ENCODE measurements at regions not wholly inside any gene's neighbourhood (a gene's known extent, or its start where the extent isn't known, plus 50 kb on each side); places are given as distances from the start of the nearest gene placed in this dataset.
A peak's percentile ranks its signal among the peaks of the same experiment; 100 is the strongest.

DNA sequence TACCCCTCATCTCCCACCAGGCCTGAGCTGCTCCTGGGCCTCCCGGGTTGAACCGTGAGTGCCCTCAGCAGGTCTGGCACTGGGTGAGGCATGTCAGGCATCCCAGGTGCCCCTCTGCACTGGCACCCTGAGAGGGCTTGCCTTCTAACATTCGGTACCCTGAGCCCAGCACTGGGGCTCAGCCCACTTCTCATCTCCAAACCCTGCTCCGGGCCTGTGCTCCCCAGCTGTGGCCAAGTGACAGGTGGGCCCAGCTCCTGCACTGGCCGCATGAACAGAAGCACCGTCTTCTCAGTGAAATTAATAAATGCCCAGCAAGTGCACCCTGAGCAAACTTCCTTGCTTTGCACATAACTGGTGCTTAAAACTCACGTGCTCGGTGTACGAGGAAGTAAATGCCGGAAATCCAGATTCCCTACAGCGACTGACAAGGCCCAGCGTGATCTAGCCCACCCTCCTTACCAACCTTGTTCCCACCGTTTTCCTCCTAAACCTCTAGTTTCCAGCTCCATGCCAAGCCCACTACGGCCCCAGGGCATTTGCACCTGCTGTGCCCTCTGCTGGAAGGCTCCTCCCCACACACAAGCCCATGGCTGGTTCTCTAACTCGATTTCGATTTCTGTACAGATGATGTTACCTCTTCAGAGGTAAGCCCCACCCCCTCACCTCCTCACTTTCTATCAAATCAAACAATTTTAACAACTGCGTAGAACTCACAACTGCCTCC is 115.2 kb upstream of the NCOR2 start:
- Histone ChIP-seq H4K20me1 (ENCODE audit: control insufficient read depth, extremely low read depth, insufficient read depth, low read length) (no peaks in the 10 kb centered on the region), H3K4me1 (ENCODE audit: control insufficient read depth, extremely low read depth, insufficient read depth, low read length) (peaks cover 58% of the 10 kb centered on the region), H3K27ac (ENCODE audit: control insufficient read depth, insufficient read depth, low read length) (peak overlapping the region; percentile 62), H3K36me3 (ENCODE audit: control insufficient read depth in 2 of 2, extremely low read depth in 1 of 2, insufficient read depth in 2 of 2, low read length in 2 of 2) (no peaks in the 10 kb centered on the region), H3K4me2 (ENCODE audit: control insufficient read depth, extremely low read depth, insufficient read depth, low read depth, low read length) (peak overlapping the region; percentile 70), H3K4me3 (ENCODE audit: control insufficient read depth in 2 of 3, extremely low read depth in 1 of 3, insufficient read depth in 2 of 3, low read depth in 1 of 3, low read length in 3 of 3) (no peak overlapping the region), H3K9ac (ENCODE audit: control insufficient read depth, extremely low read depth, insufficient read depth, low read length) (peak overlapping the region; percentile 68), H3K9me1 (ENCODE audit: control insufficient read depth, extremely low read depth, insufficient read depth, low read length) (no peaks in the 10 kb centered on the region), H3K27me3 (ENCODE audit: control insufficient read depth, extremely low read depth, insufficient read depth, low read length) (no peaks in the 10 kb centered on the region), H3K9me3 (ENCODE audit: control insufficient read depth, low read depth, low read length) (no peaks in the 10 kb centered on the region), H3K79me2 (ENCODE audit: control insufficient read depth, insufficient read depth, low read length) (no peaks in the 10 kb centered on the region), H2AFZ (ENCODE audit: control insufficient read depth, low read length) (no peak overlapping the region)
- FAIRE-seq (no peak), DNase-seq (ENCODE audit: low read depth, low spot score) (no peak)
- TF ChIP-seq EZH2 (IDR thresholded peaks at IDR 0.05; ENCODE audit: low read length): no peak
- TF ChIP-seq, protein P1, sequence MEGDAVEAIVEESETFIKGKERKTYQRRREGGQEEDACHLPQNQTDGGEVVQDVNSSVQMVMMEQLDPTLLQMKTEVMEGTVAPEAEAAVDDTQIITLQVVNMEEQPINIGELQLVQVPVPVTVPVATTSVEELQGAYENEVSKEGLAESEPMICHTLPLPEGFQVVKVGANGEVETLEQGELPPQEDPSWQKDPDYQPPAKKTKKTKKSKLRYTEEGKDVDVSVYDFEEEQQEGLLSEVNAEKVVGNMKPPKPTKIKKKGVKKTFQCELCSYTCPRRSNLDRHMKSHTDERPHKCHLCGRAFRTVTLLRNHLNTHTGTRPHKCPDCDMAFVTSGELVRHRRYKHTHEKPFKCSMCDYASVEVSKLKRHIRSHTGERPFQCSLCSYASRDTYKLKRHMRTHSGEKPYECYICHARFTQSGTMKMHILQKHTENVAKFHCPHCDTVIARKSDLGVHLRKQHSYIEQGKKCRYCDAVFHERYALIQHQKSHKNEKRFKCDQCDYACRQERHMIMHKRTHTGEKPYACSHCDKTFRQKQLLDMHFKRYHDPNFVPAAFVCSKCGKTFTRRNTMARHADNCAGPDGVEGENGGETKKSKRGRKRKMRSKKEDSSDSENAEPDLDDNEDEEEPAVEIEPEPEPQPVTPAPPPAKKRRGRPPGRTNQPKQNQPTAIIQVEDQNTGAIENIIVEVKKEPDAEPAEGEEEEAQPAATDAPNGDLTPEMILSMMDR (optimal IDR thresholded peaks at IDR 0.05 in 1 of 3, IDR thresholded peaks at IDR 0.05 in 1 of 3, conservative IDR thresholded peaks at IDR 0.05 in 1 of 3; ENCODE audit: extremely low read depth in 1 of 3, insufficient read depth in 2 of 3, low read length in 3 of 3): no peak
- dilution Hi-C loops (cut with MboI; ENCODE audit: extremely low pct_ligation_motif_present, low sequenced_read_pairs): no loop called here

DNA sequence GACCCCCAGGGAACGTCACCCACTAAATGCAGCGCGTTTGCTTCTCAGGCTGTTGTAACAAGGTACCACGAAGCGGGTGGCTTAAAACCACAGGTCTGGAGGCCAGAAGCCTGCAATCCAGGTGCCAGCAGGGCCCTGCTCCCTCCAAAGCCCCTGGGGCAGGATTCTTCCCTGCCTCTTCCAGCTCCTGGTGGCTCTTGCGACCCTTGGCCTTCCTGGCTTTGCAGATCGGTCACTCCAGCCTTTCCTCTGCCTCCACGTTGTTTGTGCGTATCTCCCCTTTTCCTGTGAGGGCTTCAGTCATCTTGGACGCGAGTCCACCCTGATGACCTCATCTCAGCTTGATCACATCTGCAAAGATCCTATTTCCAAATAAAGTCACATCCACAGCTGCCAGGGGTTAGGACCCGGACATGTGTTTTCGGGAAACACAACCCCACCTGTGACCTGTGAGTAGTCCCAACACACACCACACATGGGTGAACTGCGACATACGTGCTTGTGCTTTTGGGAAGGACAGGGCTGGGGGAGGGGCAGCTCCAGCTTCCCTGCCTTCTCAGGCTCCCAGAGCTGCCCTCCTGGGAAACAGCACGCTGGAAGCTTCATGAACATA is 114.5 kb upstream of the NCOR2 start:
- no peaks in the 10 kb centered on the region for H3K27me3 ChIP-seq (ENCODE audit: control insufficient read depth, extremely low read depth, insufficient read depth, low read length)
- no peak for FAIRE-seq
- dilution Hi-C loops (cut with MboI; ENCODE audit: extremely low pct_ligation_motif_present, low sequenced_read_pairs): no loop called here
- no peaks in the 10 kb centered on the region for H4K20me1 ChIP-seq (ENCODE audit: control insufficient read depth, extremely low read depth, insufficient read depth, low read length)
- TF ChIP-seq EZH2 (IDR thresholded peaks at IDR 0.05; ENCODE audit: low read length): no peak
- TF ChIP-seq, protein P1 (optimal IDR thresholded peaks at IDR 0.05 in 1 of 3, IDR thresholded peaks at IDR 0.05 in 1 of 3, conservative IDR thresholded peaks at IDR 0.05 in 1 of 3; ENCODE audit: extremely low read depth in 1 of 3, insufficient read depth in 2 of 3, low read length in 3 of 3): no peak
- H3K9me3 ChIP-seq (ENCODE audit: control insufficient read depth, low read depth, low read length): no peaks in the 10 kb centered on the region
- H3K9me1 ChIP-seq (ENCODE audit: control insufficient read depth, extremely low read depth, insufficient read depth, low read length): no peaks in the 10 kb centered on the region
- H3K4me2 ChIP-seq (ENCODE audit: control insufficient read depth, extremely low read depth, insufficient read depth, low read depth, low read length): no peak overlapping the region
- no peaks in the 10 kb centered on the region for H3K36me3 ChIP-seq (ENCODE audit: control insufficient read depth in 2 of 2, extremely low read depth in 1 of 2, insufficient read depth in 2 of 2, low read length in 2 of 2)
- H2AFZ ChIP-seq (ENCODE audit: control insufficient read depth, low read length): no peak overlapping the region
- no peak overlapping the region for H3K4me3 ChIP-seq (ENCODE audit: control insufficient read depth in 2 of 3, extremely low read depth in 1 of 3, insufficient read depth in 2 of 3, low read depth in 1 of 3, low read length in 3 of 3)
- DNase-seq (ENCODE audit: low read depth, low spot score): no peak
- H3K4me1 ChIP-seq (ENCODE audit: control insufficient read depth, extremely low read depth, insufficient read depth, low read length): peaks cover 51% of the 10 kb centered on the region
- H3K9ac ChIP-seq (ENCODE audit: control insufficient read depth, extremely low read depth, insufficient read depth, low read length): no peak overlapping the region
- no peaks in the 10 kb centered on the region for H3K79me2 ChIP-seq (ENCODE audit: control insufficient read depth, insufficient read depth, low read length)
- no peak overlapping the region for H3K27ac ChIP-seq (ENCODE audit: control insufficient read depth, insufficient read depth, low read length)
